ENCODE measurements at regions not wholly inside any gene's neighbourhood (a gene's known extent, or its start where the extent isn't known, plus 50 kb on each side); places are given as distances from the start of the nearest gene placed in this dataset.

GRCh38 chr6:128720891-128721290 lies 162.0 kb upstream of the LAMA2 start:
- H3K27me3 ChIP-seq (ENCODE audit: low read length), result no peaks in the 10 kb centered on the region
- no peaks in the 10 kb centered on the region for H3F3A ChIP-seq (ENCODE audit: insufficient read depth)
- H2AFZ ChIP-seq (ENCODE audit: low read depth, low read length, severe bottlenecking), result no peak overlapping the region
- H4K20me1 ChIP-seq (ENCODE audit: low read depth, low read length), result no peaks in the 10 kb centered on the region
- H3K4me2 ChIP-seq (ENCODE audit: low read depth, low read length, poor library complexity, severe bottlenecking), result no peak overlapping the region
- no peak overlapping the region for H3K4me3 ChIP-seq (ENCODE audit: insufficient read depth, low read length, poor library complexity, severe bottlenecking)
- H3K9ac ChIP-seq (ENCODE audit: low read length), result no peak overlapping the region
- no peak overlapping the region for H3K27ac ChIP-seq (ENCODE audit: low read depth, low read length)
- no peaks in the 10 kb centered on the region for H3K9me3 ChIP-seq (ENCODE audit: insufficient read depth, low read length)
- H3K79me2 ChIP-seq (ENCODE audit: insufficient read depth, low read length), result no peaks in the 10 kb centered on the region
- H3K36me3 ChIP-seq (ENCODE audit: low read length), result no peaks in the 10 kb centered on the region
- H3K9me2 ChIP-seq (replicated peaks; ENCODE audit: insufficient read depth, low read length), result no peaks in the 10 kb centered on the region
- TF ChIP-seq EZH2phosphoT487 (conservative IDR thresholded peaks at IDR 0.05; ENCODE audit: low read length), result no peak
- TF ChIP-seq, protein P1, sequence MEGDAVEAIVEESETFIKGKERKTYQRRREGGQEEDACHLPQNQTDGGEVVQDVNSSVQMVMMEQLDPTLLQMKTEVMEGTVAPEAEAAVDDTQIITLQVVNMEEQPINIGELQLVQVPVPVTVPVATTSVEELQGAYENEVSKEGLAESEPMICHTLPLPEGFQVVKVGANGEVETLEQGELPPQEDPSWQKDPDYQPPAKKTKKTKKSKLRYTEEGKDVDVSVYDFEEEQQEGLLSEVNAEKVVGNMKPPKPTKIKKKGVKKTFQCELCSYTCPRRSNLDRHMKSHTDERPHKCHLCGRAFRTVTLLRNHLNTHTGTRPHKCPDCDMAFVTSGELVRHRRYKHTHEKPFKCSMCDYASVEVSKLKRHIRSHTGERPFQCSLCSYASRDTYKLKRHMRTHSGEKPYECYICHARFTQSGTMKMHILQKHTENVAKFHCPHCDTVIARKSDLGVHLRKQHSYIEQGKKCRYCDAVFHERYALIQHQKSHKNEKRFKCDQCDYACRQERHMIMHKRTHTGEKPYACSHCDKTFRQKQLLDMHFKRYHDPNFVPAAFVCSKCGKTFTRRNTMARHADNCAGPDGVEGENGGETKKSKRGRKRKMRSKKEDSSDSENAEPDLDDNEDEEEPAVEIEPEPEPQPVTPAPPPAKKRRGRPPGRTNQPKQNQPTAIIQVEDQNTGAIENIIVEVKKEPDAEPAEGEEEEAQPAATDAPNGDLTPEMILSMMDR (IDR thresholded peaks at IDR 0.05; ENCODE audit: insufficient read depth, low read length, poor library complexity, severe bottlenecking), result no peak

- H3K79me2 ChIP-seq (ENCODE audit: insufficient read depth, low read length), result no peaks in the 10 kb centered on the region
- no peak overlapping the region for H3K4me2 ChIP-seq (ENCODE audit: low read depth, low read length, poor library complexity, severe bottlenecking)
- H3F3A ChIP-seq (ENCODE audit: insufficient read depth), result no peaks in the 10 kb centered on the region
- H3K27ac ChIP-seq (ENCODE audit: low read depth, low read length), result no peak overlapping the region
- no peaks in the 10 kb centered on the region for H3K9me3 ChIP-seq (ENCODE audit: insufficient read depth, low read length)
- no peaks in the 10 kb centered on the region for H3K9me2 ChIP-seq (replicated peaks; ENCODE audit: insufficient read depth, low read length)
- no peaks in the 10 kb centered on the region for H4K20me1 ChIP-seq (ENCODE audit: low read depth, low read length)
- no peaks in the 10 kb centered on the region for H3K36me3 ChIP-seq (ENCODE audit: low read length)
- no peaks in the 10 kb centered on the region for H3K27me3 ChIP-seq (ENCODE audit: low read length)
- TF ChIP-seq, protein P1 (IDR thresholded peaks at IDR 0.05; ENCODE audit: insufficient read depth, low read length, poor library complexity, severe bottlenecking), result no peak
- no peak for TF ChIP-seq EZH2phosphoT487 (conservative IDR thresholded peaks at IDR 0.05; ENCODE audit: low read length)
- H3K9ac ChIP-seq (ENCODE audit: low read length), result no peak overlapping the region
- no peak overlapping the region for H2AFZ ChIP-seq (ENCODE audit: low read depth, low read length, severe bottlenecking)
- no peak overlapping the region for H3K4me3 ChIP-seq (ENCODE audit: insufficient read depth, low read length, poor library complexity, severe bottlenecking)
Measured at GRCh38 chr6:128719786-128720185, 163.2 kb upstream of the LAMA2 start.

DNA sequence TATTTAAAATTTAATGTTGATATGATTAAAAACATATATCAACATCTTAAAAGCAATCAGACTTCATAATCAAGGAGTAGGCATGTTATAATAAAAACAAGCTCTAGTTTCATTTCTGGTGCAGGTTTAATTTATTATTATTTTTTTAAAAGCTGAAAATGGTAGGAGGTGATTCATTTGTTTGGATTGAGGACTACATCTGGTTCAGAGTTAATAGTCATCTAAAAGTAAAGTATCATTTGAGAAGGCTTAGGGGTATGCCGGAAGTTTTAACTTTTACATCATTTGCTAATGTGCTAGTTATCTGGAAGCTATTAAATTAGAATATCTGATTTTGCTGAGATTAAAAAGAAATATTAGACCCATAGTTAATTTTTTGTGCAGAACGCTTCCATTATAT lies 169.5 kb upstream of the LAMA2 start:
- H4K20me1 ChIP-seq (ENCODE audit: low read depth, low read length), result no peaks in the 10 kb centered on the region
- no peak overlapping the region for H3K27ac ChIP-seq (ENCODE audit: low read depth, low read length)
- H3K27me3 ChIP-seq (ENCODE audit: low read length), result no peaks in the 10 kb centered on the region
- H3K9ac ChIP-seq (ENCODE audit: low read length), result no peak overlapping the region
- TF ChIP-seq EZH2phosphoT487 (conservative IDR thresholded peaks at IDR 0.05; ENCODE audit: low read length), result no peak
- TF ChIP-seq, protein P1 (IDR thresholded peaks at IDR 0.05; ENCODE audit: insufficient read depth, low read length, poor library complexity, severe bottlenecking), result no peak
- no peak overlapping the region for H2AFZ ChIP-seq (ENCODE audit: low read depth, low read length, severe bottlenecking)
- no peaks in the 10 kb centered on the region for H3K79me2 ChIP-seq (ENCODE audit: insufficient read depth, low read length)
- H3K4me2 ChIP-seq (ENCODE audit: low read depth, low read length, poor library complexity, severe bottlenecking), result no peak overlapping the region
- H3K9me2 ChIP-seq (replicated peaks; ENCODE audit: insufficient read depth, low read length), result no peaks in the 10 kb centered on the region
- H3K36me3 ChIP-seq (ENCODE audit: low read length), result no peaks in the 10 kb centered on the region
- no peaks in the 10 kb centered on the region for H3F3A ChIP-seq (ENCODE audit: insufficient read depth)
- H3K4me3 ChIP-seq (ENCODE audit: insufficient read depth, low read length, poor library complexity, severe bottlenecking), result no peak overlapping the region
- H3K9me3 ChIP-seq (ENCODE audit: insufficient read depth, low read length), result no peaks in the 10 kb centered on the region
